Endothelial cell of umbilical vein (primary cell): ENCODE measurements at regions not wholly inside any gene's neighbourhood (a gene's known extent, or its start where the extent isn't known, plus 50 kb on each side); places are given as distances from the start of the nearest gene placed in this dataset.

Experiments
- CTCF ChIP-seq, 2 donors: IDR thresholded peaks; 1 replicate in 1 of 2; 2 replicates in 1 of 2; pipeline ENCODE4 v1.5.1; 2011; ENCODE audit warnings: low read length in 2 of 2, mild to moderate bottlenecking in 2 of 2, moderate library complexity in 2 of 2, control low read depth in 1 of 2, inconsistent platforms in 1 of 2, low read depth in 1 of 2; ENCODE audit not compliant: insufficient read depth in 1 of 2; ENCODE audit errors: extremely low read depth in 1 of 2
- POLR2A ChIP-seq: IDR thresholded peaks from 2 replicates; pipeline ENCODE4 v1.6.1; 2012; ENCODE audit warnings: low read depth, mild to moderate bottlenecking, control low read depth, low read length
- POLR2AphosphoS5 ChIP-seq: IDR thresholded peaks from 2 replicates; pipeline ENCODE4 v1.6.1; 2012; ENCODE audit warnings: low read depth, mild to moderate bottlenecking, control low read depth, low read length, moderate library complexity; ENCODE audit not compliant: insufficient read depth

GRCh38 chr15:100802421-100803170 lies 77.0 kb upstream of the ALDH1A3 start:
- no peak for TF ChIP-seq CTCF (IDR thresholded peaks at IDR 0.05; ENCODE audit: extremely low read depth in 1 of 2, insufficient read depth in 1 of 2, low read depth in 1 of 2, low read length in 2 of 2)
- no peak for TF ChIP-seq POLR2A
- no peak for TF ChIP-seq POLR2AphosphoS5
